ENCODE measurements at regions not wholly inside any gene's neighbourhood (a gene's known extent, or its start where the extent isn't known, plus 50 kb on each side); places are given as distances from the start of the nearest gene placed in this dataset.

DNA sequence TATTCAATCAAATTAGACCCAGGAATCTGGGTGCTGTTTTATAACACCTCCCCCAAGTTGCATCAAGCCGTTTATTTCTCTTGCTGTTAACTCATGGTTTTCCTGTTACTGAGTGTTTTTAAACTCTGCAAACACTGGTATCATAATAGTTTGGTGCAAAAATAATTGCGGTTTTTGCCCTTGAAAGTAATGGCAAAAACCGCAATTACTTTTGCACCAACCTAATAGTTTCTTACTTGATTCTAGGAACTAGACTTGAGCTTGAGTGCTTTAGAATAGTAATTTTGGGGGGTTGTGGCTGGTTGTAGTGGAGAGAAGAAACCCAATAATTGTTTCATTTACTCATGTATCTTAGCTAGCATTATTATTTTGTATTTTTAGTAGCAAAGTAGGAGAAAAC, 156.6 kb downstream of the FHIP1A start:
- H3K9me3 ChIP-seq (ENCODE audit: control insufficient read depth, insufficient read depth, low read length) = no peaks in the 10 kb centered on the region
- H3K79me1 ChIP-seq (ENCODE audit: low read depth in 1 of 2, low read length in 2 of 2) = no peaks in the 10 kb centered on the region
- H2BK20ac ChIP-seq (ENCODE audit: low read depth, low read length) = no peak overlapping the region
- dilution Hi-C loops (cut with HindIII; ENCODE audit: low sequenced_read_pairs, unreplicated experiment) = no loop called here
- no peaks in the 10 kb centered on the region for H4K20me1 ChIP-seq (ENCODE audit: insufficient read depth, low read length)
- peaks cover 4% of the 10 kb centered on the region for H3K4me1 ChIP-seq (ENCODE audit: control insufficient read depth, insufficient read depth, low read length)
- intact Hi-C loops (cut with micrococcal nuclease) = no loop called here
- H3K27ac ChIP-seq (ENCODE audit: insufficient read depth, low read length) = no peak overlapping the region
- no peak overlapping the region for H2BK5ac ChIP-seq (ENCODE audit: low read depth, low read length, poor library complexity, severe bottlenecking)
- no peak overlapping the region for H4K91ac ChIP-seq (ENCODE audit: insufficient read depth, low read depth, low read length)
- H3K36me3 ChIP-seq (ENCODE audit: control insufficient read depth, insufficient read depth, low read length) = no peaks in the 10 kb centered on the region
- no peak overlapping the region for H3K9ac ChIP-seq (ENCODE audit: low read depth, low read length)
- WGBS, 2 experiments (ENCODE audit: extremely low coverage in 2 of 2, insufficient read length in 1 of 2) = no CpG with 5 or more reads among the region's 3 CpGs
- no peak overlapping the region for H4K5ac ChIP-seq (ENCODE audit: low read depth, low read length)
- no peak for DNase-seq
- H2AK5ac ChIP-seq (ENCODE audit: low read depth, low read length) = no peak overlapping the region
- H3K4ac ChIP-seq (ENCODE audit: low read depth, low read length) = no peak overlapping the region
- no peak overlapping the region for H3K4me3 ChIP-seq (ENCODE audit: insufficient read depth, low read depth, low read length)
- H3K18ac ChIP-seq (ENCODE audit: low read depth, low read length) = no peak overlapping the region
- H3K56ac ChIP-seq (ENCODE audit: extremely low read depth, insufficient read depth, low read length) = no peak overlapping the region
- CTCF ChIA-PET = no interaction called here
- ATAC-seq (ENCODE audit: low read depth) = no peak
- H3K23ac ChIP-seq (ENCODE audit: low read depth, low read length) = no peak overlapping the region
- no peaks in the 10 kb centered on the region; the same call in 1 of the 2 replicates for H3K27me3 ChIP-seq (ENCODE audit: control insufficient read depth, insufficient read depth, low read length)
- no peak overlapping the region for H2AFZ ChIP-seq (replicated peaks; ENCODE audit: low read length, poor library complexity)
- H3K9me1 ChIP-seq (ENCODE audit: insufficient read depth, low read length) = no peaks in the 10 kb centered on the region
- no TSS peak for BruUV-seq (replicated peaks)
- no peak overlapping the region for H3K14ac ChIP-seq (replicated peaks; ENCODE audit: low read depth, low read length)
- no peak overlapping the region for H2BK120ac ChIP-seq (ENCODE audit: low read depth, low read length)
- in situ Hi-C loops (cut with MboI; ENCODE audit: low sequenced_read_pairs) = no loop called here
- TF ChIP-seq, protein P1, sequence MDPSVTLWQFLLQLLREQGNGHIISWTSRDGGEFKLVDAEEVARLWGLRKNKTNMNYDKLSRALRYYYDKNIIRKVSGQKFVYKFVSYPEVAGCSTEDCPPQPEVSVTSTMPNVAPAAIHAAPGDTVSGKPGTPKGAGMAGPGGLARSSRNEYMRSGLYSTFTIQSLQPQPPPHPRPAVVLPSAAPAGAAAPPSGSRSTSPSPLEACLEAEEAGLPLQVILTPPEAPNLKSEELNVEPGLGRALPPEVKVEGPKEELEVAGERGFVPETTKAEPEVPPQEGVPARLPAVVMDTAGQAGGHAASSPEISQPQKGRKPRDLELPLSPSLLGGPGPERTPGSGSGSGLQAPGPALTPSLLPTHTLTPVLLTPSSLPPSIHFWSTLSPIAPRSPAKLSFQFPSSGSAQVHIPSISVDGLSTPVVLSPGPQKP (IDR thresholded peaks at IDR 0.05; ENCODE audit: borderline replicate concordance, low read depth, low read length) = no peak
- TF ChIP-seq BHLHE40 (IDR thresholded peaks at IDR 0.05; ENCODE audit: low read depth, low read length) (no peak), RCOR1 (IDR thresholded peaks at IDR 0.05; ENCODE audit: insufficient replicate concordance, low read length) (no peak), POLR2A (IDR thresholded peaks at IDR 0.05; ENCODE audit: low read depth, low read length) (no peak), MAZ (IDR thresholded peaks at IDR 0.05; ENCODE audit: borderline replicate concordance, low read depth, low read length) (no peak), MAFK (IDR thresholded peaks at IDR 0.05; ENCODE audit: low read depth, low read length) (no peak), RFX5 (IDR thresholded peaks at IDR 0.05; ENCODE audit: low read depth, low read length) (no peak), MXI1 (IDR thresholded peaks at IDR 0.05; ENCODE audit: borderline replicate concordance, low read depth, low read length) (no peak), FOS (IDR thresholded peaks at IDR 0.05; ENCODE audit: low read depth, low read length) (no peak), CEBPB (IDR thresholded peaks at IDR 0.05; ENCODE audit: low read depth, low read length) (no peak), NFE2L2 (IDR thresholded peaks at IDR 0.05; ENCODE audit: low read depth, low read length) (no peak), SMC3 (IDR thresholded peaks at IDR 0.05; ENCODE audit: low read depth, low read length) (no peak), CHD1 (IDR thresholded peaks at IDR 0.05; ENCODE audit: low read depth, low read length) (no peak), RAD21 (IDR thresholded peaks at IDR 0.05; ENCODE audit: low read length) (no peak)
- TF ChIP-seq, protein P2, sequence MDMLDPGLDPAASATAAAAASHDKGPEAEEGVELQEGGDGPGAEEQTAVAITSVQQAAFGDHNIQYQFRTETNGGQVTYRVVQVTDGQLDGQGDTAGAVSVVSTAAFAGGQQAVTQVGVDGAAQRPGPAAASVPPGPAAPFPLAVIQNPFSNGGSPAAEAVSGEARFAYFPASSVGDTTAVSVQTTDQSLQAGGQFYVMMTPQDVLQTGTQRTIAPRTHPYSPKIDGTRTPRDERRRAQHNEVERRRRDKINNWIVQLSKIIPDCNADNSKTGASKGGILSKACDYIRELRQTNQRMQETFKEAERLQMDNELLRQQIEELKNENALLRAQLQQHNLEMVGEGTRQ (IDR thresholded peaks at IDR 0.05; ENCODE audit: low read depth, low read length) = no peak
- TF ChIP-seq, protein P3, sequence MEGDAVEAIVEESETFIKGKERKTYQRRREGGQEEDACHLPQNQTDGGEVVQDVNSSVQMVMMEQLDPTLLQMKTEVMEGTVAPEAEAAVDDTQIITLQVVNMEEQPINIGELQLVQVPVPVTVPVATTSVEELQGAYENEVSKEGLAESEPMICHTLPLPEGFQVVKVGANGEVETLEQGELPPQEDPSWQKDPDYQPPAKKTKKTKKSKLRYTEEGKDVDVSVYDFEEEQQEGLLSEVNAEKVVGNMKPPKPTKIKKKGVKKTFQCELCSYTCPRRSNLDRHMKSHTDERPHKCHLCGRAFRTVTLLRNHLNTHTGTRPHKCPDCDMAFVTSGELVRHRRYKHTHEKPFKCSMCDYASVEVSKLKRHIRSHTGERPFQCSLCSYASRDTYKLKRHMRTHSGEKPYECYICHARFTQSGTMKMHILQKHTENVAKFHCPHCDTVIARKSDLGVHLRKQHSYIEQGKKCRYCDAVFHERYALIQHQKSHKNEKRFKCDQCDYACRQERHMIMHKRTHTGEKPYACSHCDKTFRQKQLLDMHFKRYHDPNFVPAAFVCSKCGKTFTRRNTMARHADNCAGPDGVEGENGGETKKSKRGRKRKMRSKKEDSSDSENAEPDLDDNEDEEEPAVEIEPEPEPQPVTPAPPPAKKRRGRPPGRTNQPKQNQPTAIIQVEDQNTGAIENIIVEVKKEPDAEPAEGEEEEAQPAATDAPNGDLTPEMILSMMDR (conservative IDR thresholded peaks at IDR 0.05; ENCODE audit: low read depth, low read length) = no peak
- no peak overlapping the region for H2BK15ac ChIP-seq (ENCODE audit: low read depth, low read length)
- POLR2A ChIA-PET (ENCODE audit: unreplicated experiment) = no interaction called here
- no peak overlapping the region for H2AK9ac ChIP-seq (replicated peaks; ENCODE audit: low read depth, low read length, poor library complexity)
- H3K4me2 ChIP-seq (ENCODE audit: low read depth, low read length) = no peak overlapping the region
- H4K8ac ChIP-seq (ENCODE audit: low read depth in 2 of 2, low read length in 2 of 2) = no peak overlapping the region

Measured in IMR-90 (cell line).